Mucosa of descending colon (tissue), 3 donors: ENCODE measurements at regions not wholly inside any gene's neighbourhood (a gene's known extent, or its start where the extent isn't known, plus 50 kb on each side); places are given as distances from the start of the nearest gene placed in this dataset.

Experiments used
- ATAC-seq: fragments of 200-7000 bp; cut with Tn5 transposase; one replicate; pipeline ENCODE4 v1.9.1; 2020; ENCODE audit warnings: mild to moderate bottlenecking, moderate library complexity
- DNase-seq, 3 donors: peaks; one replicate each; pipeline ENCODE4 v3.0.0-alpha.2; 2020
- H3K36me3 ChIP-seq: fragments of 200-600 bp; one replicate; pipeline ENCODE4 v1.8.0; 2021; ENCODE audit warnings: low read depth, mild to moderate bottlenecking
- H3K4me1 ChIP-seq: fragments of 200-600 bp; one replicate; pipeline ENCODE4 v1.8.0; 2021; ENCODE audit warnings: low read depth, mild to moderate bottlenecking
- H3K4me3 ChIP-seq: fragments of 200-600 bp; one replicate; pipeline ENCODE4 v1.8.0; 2021; ENCODE audit warnings: mild to moderate bottlenecking
- H3K9me3 ChIP-seq: fragments of 200-600 bp; one replicate; pipeline ENCODE4 v1.8.0; 2021; ENCODE audit warnings: mild to moderate bottlenecking
- intact Hi-C, 2 donors: fragments of 100-400 bp; cut with DNase I in 1 of 2; cut with micrococcal nuclease in 1 of 2; formaldehyde crosslinking; loops; one replicate each; pipeline versions ENCODE4 v1.11.0 to v1.11.1; 2022; cut with DNase I, micrococcal nuclease
- TF ChIP-seq, protein P1 (sequence below): fragments of 200-600 bp; IDR thresholded peaks from one replicate; pipeline ENCODE4 v1.8.0; 2022; ENCODE audit warnings: antibody characterized with exemption, mild to moderate bottlenecking
- donor health status: DM: no; HTN: no; CAD: no; lungs with moderate emphysema.
- donor health status: DM: no; HTN: no; CAD: no.
- donor health status: DM: no; HTN: yes; CAD: no.

DNA sequence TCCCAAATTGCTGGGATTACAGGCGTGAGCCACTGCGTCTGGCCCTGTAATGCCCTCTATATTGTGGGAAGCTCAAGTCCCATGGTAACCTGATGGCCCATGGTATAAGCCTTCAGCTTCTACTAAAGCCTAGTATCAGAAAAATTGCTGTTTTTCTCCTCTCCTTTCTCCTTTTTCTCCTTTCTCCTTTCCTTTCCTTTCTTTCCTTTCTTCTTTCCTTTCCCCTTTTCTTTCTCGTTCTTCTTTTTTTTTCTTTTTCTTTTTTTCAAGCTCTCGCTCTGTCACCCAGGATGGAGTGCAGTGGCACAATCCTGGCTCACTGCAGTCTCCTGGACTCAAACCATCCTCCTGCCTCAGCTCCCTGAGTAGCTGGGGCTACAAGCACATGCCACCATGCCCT, 740.7 kb downstream of the FAM133A start:
- no peak overlapping the region for H3K4me3 ChIP-seq
- no peaks in the 10 kb centered on the region for H3K4me1 ChIP-seq
- TF ChIP-seq, protein P1, sequence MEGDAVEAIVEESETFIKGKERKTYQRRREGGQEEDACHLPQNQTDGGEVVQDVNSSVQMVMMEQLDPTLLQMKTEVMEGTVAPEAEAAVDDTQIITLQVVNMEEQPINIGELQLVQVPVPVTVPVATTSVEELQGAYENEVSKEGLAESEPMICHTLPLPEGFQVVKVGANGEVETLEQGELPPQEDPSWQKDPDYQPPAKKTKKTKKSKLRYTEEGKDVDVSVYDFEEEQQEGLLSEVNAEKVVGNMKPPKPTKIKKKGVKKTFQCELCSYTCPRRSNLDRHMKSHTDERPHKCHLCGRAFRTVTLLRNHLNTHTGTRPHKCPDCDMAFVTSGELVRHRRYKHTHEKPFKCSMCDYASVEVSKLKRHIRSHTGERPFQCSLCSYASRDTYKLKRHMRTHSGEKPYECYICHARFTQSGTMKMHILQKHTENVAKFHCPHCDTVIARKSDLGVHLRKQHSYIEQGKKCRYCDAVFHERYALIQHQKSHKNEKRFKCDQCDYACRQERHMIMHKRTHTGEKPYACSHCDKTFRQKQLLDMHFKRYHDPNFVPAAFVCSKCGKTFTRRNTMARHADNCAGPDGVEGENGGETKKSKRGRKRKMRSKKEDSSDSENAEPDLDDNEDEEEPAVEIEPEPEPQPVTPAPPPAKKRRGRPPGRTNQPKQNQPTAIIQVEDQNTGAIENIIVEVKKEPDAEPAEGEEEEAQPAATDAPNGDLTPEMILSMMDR = no peak
- no peaks in the 10 kb centered on the region for H3K9me3 ChIP-seq
- no peaks in the 10 kb centered on the region for H3K36me3 ChIP-seq
- ATAC-seq (no peak), DNase-seq (no peak)
- intact Hi-C loops = no loop called here

DNA sequence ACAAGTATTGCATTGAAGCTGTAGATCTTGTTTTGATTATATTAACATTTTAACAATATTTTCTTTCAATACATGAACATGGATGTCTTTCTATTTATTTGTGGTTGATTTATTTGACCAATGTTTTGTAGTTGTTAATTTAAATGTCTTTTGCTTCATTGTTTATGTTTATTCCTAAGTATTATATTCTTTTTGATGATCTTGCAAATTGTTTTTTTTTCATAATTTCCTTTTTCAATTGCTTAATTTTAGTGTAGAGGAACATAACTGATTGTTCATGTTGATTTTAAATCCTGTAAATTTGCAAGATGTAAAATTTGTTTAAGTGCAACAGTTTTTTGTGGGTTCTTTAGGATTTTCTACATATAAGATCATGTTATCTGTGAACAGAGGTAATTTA, 744.1 kb downstream of the FAM133A start:
- Histone ChIP-seq H3K4me1 (no peaks in the 10 kb centered on the region), H3K9me3 (no peaks in the 10 kb centered on the region), H3K36me3 (no peaks in the 10 kb centered on the region), H3K4me3 (no peak overlapping the region)
- ATAC-seq = no peak
- intact Hi-C loops = no loop called here
- TF ChIP-seq, protein P1 = no peak
- no peak for DNase-seq

DNA sequence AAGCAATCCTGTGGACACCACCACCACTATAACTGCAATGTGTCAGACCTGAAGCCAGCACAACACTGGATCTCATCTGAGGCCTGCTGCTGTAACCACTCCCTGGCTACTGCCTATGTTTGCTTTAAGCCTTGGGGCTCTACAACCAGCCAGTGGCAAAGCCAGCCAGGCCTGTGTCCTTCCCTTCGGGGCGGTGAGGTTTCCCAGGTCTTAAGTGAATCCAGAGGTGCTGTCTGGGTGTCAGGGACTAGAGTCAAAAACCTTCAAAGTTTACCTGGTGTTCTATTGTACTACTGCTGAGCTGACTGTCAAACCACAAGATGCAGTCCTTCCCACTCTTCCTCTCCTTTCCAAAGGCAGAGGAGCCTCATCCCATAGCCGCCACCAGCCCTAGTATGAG, 750.5 kb downstream of the FAM133A start:
- H3K4me1 ChIP-seq = no peaks in the 10 kb centered on the region
- no peak for DNase-seq

DNA sequence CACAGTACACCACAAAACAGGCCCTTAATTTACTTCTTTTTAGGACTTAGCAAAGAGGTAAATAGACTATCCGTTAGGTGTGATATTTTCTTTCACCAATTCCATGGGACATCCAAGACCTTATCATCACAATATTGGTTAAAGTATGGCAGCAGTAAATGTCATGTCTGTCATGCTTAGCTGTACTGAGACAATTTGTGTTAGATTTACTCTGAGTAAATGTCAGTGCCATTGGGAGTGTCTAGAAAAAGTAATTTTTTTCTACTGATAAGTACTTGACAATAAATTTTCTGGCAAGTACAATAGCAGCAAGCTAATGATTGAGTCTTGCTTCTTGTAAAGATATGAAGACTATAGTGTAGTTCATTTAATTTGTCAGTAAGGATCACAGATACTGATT, 756.1 kb downstream of the FAM133A start:
- Histone ChIP-seq H3K9me3 (no peaks in the 10 kb centered on the region), H3K4me3 (no peak overlapping the region), H3K36me3 (no peaks in the 10 kb centered on the region), H3K4me1 (no peaks in the 10 kb centered on the region)
- TF ChIP-seq, protein P1 = no peak
- DNase-seq = no peak
- no peak for ATAC-seq
- intact Hi-C loops = no loop called here

More for the DNA sequence above, 750.5 kb downstream of the FAM133A start:
- H3K36me3 ChIP-seq = no peaks in the 10 kb centered on the region
- no peaks in the 10 kb centered on the region for H3K9me3 ChIP-seq
- intact Hi-C loops = no loop called here
- no peak for ATAC-seq
- TF ChIP-seq, protein P1 = no peak
- no peak overlapping the region for H3K4me3 ChIP-seq

DNA sequence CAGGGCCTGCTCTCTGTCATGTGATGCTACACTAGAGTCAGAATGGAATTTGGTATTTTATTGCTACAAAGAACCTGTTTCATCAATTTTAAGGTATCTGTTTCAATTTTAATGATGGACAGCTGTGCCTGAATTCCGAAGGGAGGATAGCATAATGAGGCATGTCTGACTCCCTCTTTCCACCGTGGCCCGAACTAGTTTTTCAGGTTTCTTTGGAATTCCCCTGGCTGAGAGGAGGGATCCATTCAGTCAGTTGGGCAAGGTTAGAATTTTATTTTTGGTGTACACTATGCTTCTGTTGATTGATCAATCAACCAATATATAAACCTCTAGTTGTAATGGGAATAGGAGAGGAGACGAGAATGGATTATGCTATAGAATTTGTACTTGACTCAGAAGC, 761.8 kb downstream of the FAM133A start:
- intact Hi-C loops = no loop called here
- no peaks in the 10 kb centered on the region for H3K36me3 ChIP-seq
- H3K9me3 ChIP-seq = no peaks in the 10 kb centered on the region
- no peaks in the 10 kb centered on the region for H3K4me1 ChIP-seq
- no peak overlapping the region for H3K4me3 ChIP-seq
- DNase-seq (no peak), ATAC-seq (no peak)
- TF ChIP-seq, protein P1 = no peak

DNA sequence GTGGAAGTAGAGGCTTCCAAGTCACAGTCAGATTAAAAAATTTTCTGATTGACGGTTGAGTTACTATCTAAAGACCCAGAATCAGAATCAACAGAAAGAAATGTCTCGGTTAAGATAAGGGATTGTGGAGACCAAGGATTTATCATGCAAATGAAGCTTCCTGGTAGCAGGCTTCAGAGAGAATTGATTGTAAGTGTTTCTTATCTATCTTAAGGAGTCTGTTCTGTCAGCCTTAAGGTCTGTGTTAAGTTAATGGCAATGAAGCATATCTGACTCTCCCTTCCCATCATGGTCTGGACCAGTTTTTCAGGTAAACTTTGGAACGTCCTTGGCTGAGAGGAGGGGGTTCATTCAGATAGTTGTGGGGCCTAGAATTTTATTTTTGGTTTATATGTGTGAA, 780.2 kb downstream of the FAM133A start:
- DNase-seq = no peak
- no peak overlapping the region for H3K4me3 ChIP-seq
- no peaks in the 10 kb centered on the region for H3K36me3 ChIP-seq
- H3K4me1 ChIP-seq = no peaks in the 10 kb centered on the region
- intact Hi-C loops = no loop called here
- H3K9me3 ChIP-seq = no peaks in the 10 kb centered on the region
- TF ChIP-seq, protein P1 = no peak
- no peak for ATAC-seq
